ENCODE measurements at regions not wholly inside any gene's neighbourhood (a gene's known extent, or its start where the extent isn't known, plus 50 kb on each side); places are given as distances from the start of the nearest gene placed in this dataset.

- H2AK5ac ChIP-seq (ENCODE audit: low read depth, low read length) = no peak overlapping the region
- H4K8ac ChIP-seq (ENCODE audit: low read depth, low read length) = no peak overlapping the region
- H4K91ac ChIP-seq (ENCODE audit: low read depth, low read length, poor library complexity) = no peak overlapping the region
- no peak overlapping the region for H2BK5ac ChIP-seq (ENCODE audit: low read length)
- no peaks in the 10 kb centered on the region for H3K79me1 ChIP-seq (ENCODE audit: low read depth, low read length)
- peaks cover 0 to 2% of the 10 kb centered on the region in 2 donors for H3K4me1 ChIP-seq (ENCODE audit: control insufficient read depth in 2 of 2, insufficient read depth in 1 of 2, low read depth in 1 of 2, low read length in 2 of 2)
- no peak overlapping the region for H2AFZ ChIP-seq (ENCODE audit: low read length)
- no peak overlapping the region for H3K23ac ChIP-seq (ENCODE audit: low read depth, low read length, poor library complexity)
- WGBS, 2 donors (ENCODE audit: extremely low coverage in 2 of 2, insufficient read length in 2 of 2, insufficient replicate concordance in 1 of 2) = no CpG with 5 or more reads among the region's 4 CpGs
- H3K4me2 ChIP-seq (ENCODE audit: insufficient read depth, low read length, poor library complexity, severe bottlenecking) = no peak overlapping the region
- no peak overlapping the region for H3K4ac ChIP-seq (ENCODE audit: low read length)
- H2BK120ac ChIP-seq (ENCODE audit: low read depth, low read length) = no peak overlapping the region
- no peaks in the 10 kb centered on the region for H3K9me3 ChIP-seq (replicated peaks in 1 of 2; ENCODE audit: control insufficient read depth in 2 of 2, insufficient read depth in 1 of 2, low read depth in 1 of 2, low read length in 2 of 2)
- H3K9ac ChIP-seq (ENCODE audit: low read depth, low read length, poor library complexity) = no peak overlapping the region
- no peak overlapping the region for H3K27ac ChIP-seq (replicated peaks; ENCODE audit: low read length)
- H2BK15ac ChIP-seq (ENCODE audit: low read length) = no peak overlapping the region
- no peaks in the 10 kb centered on the region for H3K36me3 ChIP-seq (replicated peaks in 1 of 2; ENCODE audit: control insufficient read depth in 2 of 2, insufficient read depth in 2 of 2, low read length in 2 of 2)
- H3K27me3 ChIP-seq (ENCODE audit: control insufficient read depth in 3 of 3, insufficient read depth in 3 of 3, low read depth in 1 of 3, low read length in 3 of 3) = no peaks in the 10 kb centered on the region
- no peak overlapping the region for H3K4me3 ChIP-seq (ENCODE audit: low read length in 2 of 2)
- no peak overlapping the region for H3K18ac ChIP-seq (ENCODE audit: low read length)
- no peak for DNase-seq (ENCODE audit: low spot score)
- H2BK12ac ChIP-seq (ENCODE audit: low read length) = no peak overlapping the region
- no peak overlapping the region for H3K14ac ChIP-seq (ENCODE audit: low read length)
Observed at GRCh38 chr3:150090006-150090405, 119.3 kb upstream of the PFN2 start.

GRCh38 chr3:150084128-150084527, 113.4 kb upstream of the PFN2 start:
- H3K79me1 ChIP-seq (ENCODE audit: low read depth, low read length) = no peaks in the 10 kb centered on the region
- no peak overlapping the region for H3K4ac ChIP-seq (ENCODE audit: low read length)
- no peak overlapping the region for H2AFZ ChIP-seq (ENCODE audit: low read length)
- H2BK12ac ChIP-seq (ENCODE audit: low read length) = no peak overlapping the region
- H2AK5ac ChIP-seq (ENCODE audit: low read depth, low read length) = no peak overlapping the region
- H3K18ac ChIP-seq (ENCODE audit: low read length) = no peak overlapping the region
- H3K9me3 ChIP-seq (replicated peaks in 1 of 2; ENCODE audit: control insufficient read depth in 2 of 2, insufficient read depth in 1 of 2, low read depth in 1 of 2, low read length in 2 of 2) = no peaks in the 10 kb centered on the region
- no peak overlapping the region for H3K27ac ChIP-seq (replicated peaks; ENCODE audit: low read length)
- H2BK120ac ChIP-seq (ENCODE audit: low read depth, low read length) = no peak overlapping the region
- H3K4me2 ChIP-seq (ENCODE audit: insufficient read depth, low read length, poor library complexity, severe bottlenecking) = no peak overlapping the region
- H3K9ac ChIP-seq (ENCODE audit: low read depth, low read length, poor library complexity) = no peak overlapping the region
- no peak overlapping the region for H4K8ac ChIP-seq (ENCODE audit: low read depth, low read length)
- DNase-seq (ENCODE audit: low spot score) = no peak
- H3K4me3 ChIP-seq (ENCODE audit: low read length in 2 of 2) = no peak overlapping the region
- WGBS, 2 donors (ENCODE audit: extremely low coverage in 2 of 2, insufficient read length in 2 of 2, insufficient replicate concordance in 1 of 2) = no CpG with 5 or more reads among the region's 1 CpG
- H4K91ac ChIP-seq (ENCODE audit: low read depth, low read length, poor library complexity) = no peak overlapping the region
- H2BK15ac ChIP-seq (ENCODE audit: low read length) = no peak overlapping the region
- no peak overlapping the region for H3K23ac ChIP-seq (ENCODE audit: low read depth, low read length, poor library complexity)
- H2BK5ac ChIP-seq (ENCODE audit: low read length) = no peak overlapping the region
- peaks cover 2 to 10% of the 10 kb centered on the region in 2 donors for H3K4me1 ChIP-seq (ENCODE audit: control insufficient read depth in 2 of 2, insufficient read depth in 1 of 2, low read depth in 1 of 2, low read length in 2 of 2)
- no peaks in the 10 kb centered on the region for H3K36me3 ChIP-seq (replicated peaks in 1 of 2; ENCODE audit: control insufficient read depth in 2 of 2, insufficient read depth in 2 of 2, low read length in 2 of 2)
- no peak overlapping the region for H3K14ac ChIP-seq (ENCODE audit: low read length)
- H3K27me3 ChIP-seq (ENCODE audit: control insufficient read depth in 3 of 3, insufficient read depth in 3 of 3, low read depth in 1 of 3, low read length in 3 of 3) = no peaks in the 10 kb centered on the region

DNA sequence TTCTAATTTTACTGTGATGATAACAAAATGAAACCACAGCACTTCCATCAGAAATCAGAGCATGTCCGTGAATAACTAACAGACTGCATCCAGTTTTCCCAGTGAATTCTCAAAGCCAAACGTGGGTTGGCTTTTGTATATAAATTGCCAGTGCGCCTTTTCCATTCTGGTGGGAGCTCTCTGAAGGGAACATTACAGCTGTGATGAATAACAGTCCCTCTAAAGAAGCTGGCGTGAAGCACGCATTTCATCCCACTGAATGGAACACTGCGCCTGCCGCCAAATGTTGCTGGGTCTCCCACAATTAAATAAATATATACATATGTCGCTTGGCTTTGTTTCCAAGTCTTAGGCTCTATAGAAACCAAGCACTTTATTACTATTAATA, 113.0 kb upstream of the PFN2 start:
- no peak overlapping the region for H3K4me3 ChIP-seq (ENCODE audit: low read length in 2 of 2)
- peak overlapping the region; percentile 50 for H2AFZ ChIP-seq (ENCODE audit: low read length)
- H3K9me3 ChIP-seq (replicated peaks in 1 of 2; ENCODE audit: control insufficient read depth in 2 of 2, insufficient read depth in 1 of 2, low read depth in 1 of 2, low read length in 2 of 2) = no peaks in the 10 kb centered on the region
- H3K79me1 ChIP-seq (ENCODE audit: low read depth, low read length) = no peaks in the 10 kb centered on the region
- H3K23ac ChIP-seq (ENCODE audit: low read depth, low read length, poor library complexity) = no peak overlapping the region
- H3K14ac ChIP-seq (ENCODE audit: low read length) = no peak overlapping the region
- no peak overlapping the region for H4K91ac ChIP-seq (ENCODE audit: low read depth, low read length, poor library complexity)
- H3K27me3 ChIP-seq (ENCODE audit: control insufficient read depth in 3 of 3, insufficient read depth in 3 of 3, low read depth in 1 of 3, low read length in 3 of 3) = no peaks in the 10 kb centered on the region
- H4K8ac ChIP-seq (ENCODE audit: low read depth, low read length) = no peak overlapping the region
- H3K18ac ChIP-seq (ENCODE audit: low read length) = no peak overlapping the region
- H2BK15ac ChIP-seq (ENCODE audit: low read length) = no peak overlapping the region
- WGBS, 2 donors (ENCODE audit: extremely low coverage in 2 of 2, insufficient read length in 2 of 2, insufficient replicate concordance in 1 of 2) = no CpG with 5 or more reads among the region's 8 CpGs
- no peaks in the 10 kb centered on the region for H3K36me3 ChIP-seq (replicated peaks in 1 of 2; ENCODE audit: control insufficient read depth in 2 of 2, insufficient read depth in 2 of 2, low read length in 2 of 2)
- no peak for DNase-seq (ENCODE audit: low spot score)
- no peak overlapping the region for H2BK12ac ChIP-seq (ENCODE audit: low read length)
- no peak overlapping the region for H3K27ac ChIP-seq (replicated peaks; ENCODE audit: low read length)
- no peak overlapping the region for H3K4me2 ChIP-seq (ENCODE audit: insufficient read depth, low read length, poor library complexity, severe bottlenecking)
- H3K9ac ChIP-seq (ENCODE audit: low read depth, low read length, poor library complexity) = no peak overlapping the region
- H3K4me1 ChIP-seq (ENCODE audit: control insufficient read depth in 2 of 2, insufficient read depth in 1 of 2, low read depth in 1 of 2, low read length in 2 of 2) = peaks cover 2 to 15% of the 10 kb centered on the region in 2 donors
- no peak overlapping the region for H3K4ac ChIP-seq (ENCODE audit: low read length)
- H2BK5ac ChIP-seq (ENCODE audit: low read length) = no peak overlapping the region
- no peak overlapping the region for H2BK120ac ChIP-seq (ENCODE audit: low read depth, low read length)
- no peak overlapping the region for H2AK5ac ChIP-seq (ENCODE audit: low read depth, low read length)

GRCh38 chr3:150082898-150083654, 112.4 kb upstream of the PFN2 start:
- Histone ChIP-seq H3K4me1 (ENCODE audit: control insufficient read depth in 2 of 2, insufficient read depth in 1 of 2, low read depth in 1 of 2, low read length in 2 of 2) (peaks cover 2 to 17% of the 10 kb centered on the region in 2 donors), H3K4me2 (ENCODE audit: insufficient read depth, low read length, poor library complexity, severe bottlenecking) (no peak overlapping the region), H4K91ac (ENCODE audit: low read depth, low read length, poor library complexity) (no peak overlapping the region), H3K18ac (ENCODE audit: low read length) (no peak overlapping the region), H2BK5ac (ENCODE audit: low read length) (no peak overlapping the region), H3K4me3 (ENCODE audit: low read length in 2 of 2) (no peak overlapping the region), H4K8ac (ENCODE audit: low read depth, low read length) (no peak overlapping the region), H3K36me3 (replicated peaks in 1 of 2; ENCODE audit: control insufficient read depth in 2 of 2, insufficient read depth in 2 of 2, low read length in 2 of 2) (no peaks in the 10 kb centered on the region), H2BK15ac (ENCODE audit: low read length) (no peak overlapping the region), H3K27me3 (ENCODE audit: control insufficient read depth in 3 of 3, insufficient read depth in 3 of 3, low read depth in 1 of 3, low read length in 3 of 3) (no peaks in the 10 kb centered on the region), H3K27ac (replicated peaks; ENCODE audit: low read length) (no peak overlapping the region), H2BK120ac (ENCODE audit: low read depth, low read length) (no peak overlapping the region), H3K9me3 (replicated peaks in 1 of 2; ENCODE audit: control insufficient read depth in 2 of 2, insufficient read depth in 1 of 2, low read depth in 1 of 2, low read length in 2 of 2) (no peaks in the 10 kb centered on the region), H2AFZ (ENCODE audit: low read length) (peak overlapping the region; percentile 50), H3K4ac (ENCODE audit: low read length) (no peak overlapping the region), H2AK5ac (ENCODE audit: low read depth, low read length) (no peak overlapping the region), H2BK12ac (ENCODE audit: low read length) (no peak overlapping the region), H3K9ac (ENCODE audit: low read depth, low read length, poor library complexity) (no peak overlapping the region), H3K14ac (ENCODE audit: low read length) (no peak overlapping the region), H3K79me1 (ENCODE audit: low read depth, low read length) (no peaks in the 10 kb centered on the region), H3K23ac (ENCODE audit: low read depth, low read length, poor library complexity) (no peak overlapping the region)
- no peak for DNase-seq (ENCODE audit: low spot score)
- WGBS, 2 donors (ENCODE audit: extremely low coverage in 2 of 2, insufficient read length in 2 of 2, insufficient replicate concordance in 1 of 2) = no CpG with 5 or more reads among the region's 2 CpGs
